HG03460 (cell line): ENCODE measurements at regions not wholly inside any gene's neighbourhood (a gene's known extent, or its start where the extent isn't known, plus 50 kb on each side); places are given as distances from the start of the nearest gene placed in this dataset.
"Not testable (repeated sequence)": the region's sequence is repeated elsewhere in the genome, so short reads cannot be mapped to it uniquely, and the experiment has no call there.

ENCODE experiments used
- ATAC-seq: cut with Tn5 transposase; IDR thresholded peaks from one replicate; pipeline ENCODE4 v1.9.1; 2021; ENCODE audit not compliant: unreplicated experiment

DNA sequence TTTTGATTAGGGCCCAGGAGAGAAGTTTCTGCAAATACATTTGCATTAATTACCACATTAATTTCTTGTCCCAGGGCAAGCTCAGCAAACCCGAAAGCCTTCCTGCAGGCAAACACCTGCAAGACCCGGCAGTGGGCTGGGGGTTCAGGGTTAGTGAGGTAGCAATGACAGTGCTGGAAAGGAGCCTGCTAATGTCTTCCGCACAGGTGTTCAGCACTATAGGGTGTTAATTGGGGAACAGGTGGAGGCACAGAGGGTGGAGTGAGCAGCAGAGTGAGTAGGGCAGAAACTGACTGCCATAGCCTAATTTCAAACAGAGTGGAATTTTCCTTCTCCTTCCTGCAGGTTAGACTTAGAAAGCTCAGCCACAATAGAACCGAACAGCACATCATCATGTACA lies 50.9 kb upstream of the UBASH3B start:
- no peak for ATAC-seq

DNA sequence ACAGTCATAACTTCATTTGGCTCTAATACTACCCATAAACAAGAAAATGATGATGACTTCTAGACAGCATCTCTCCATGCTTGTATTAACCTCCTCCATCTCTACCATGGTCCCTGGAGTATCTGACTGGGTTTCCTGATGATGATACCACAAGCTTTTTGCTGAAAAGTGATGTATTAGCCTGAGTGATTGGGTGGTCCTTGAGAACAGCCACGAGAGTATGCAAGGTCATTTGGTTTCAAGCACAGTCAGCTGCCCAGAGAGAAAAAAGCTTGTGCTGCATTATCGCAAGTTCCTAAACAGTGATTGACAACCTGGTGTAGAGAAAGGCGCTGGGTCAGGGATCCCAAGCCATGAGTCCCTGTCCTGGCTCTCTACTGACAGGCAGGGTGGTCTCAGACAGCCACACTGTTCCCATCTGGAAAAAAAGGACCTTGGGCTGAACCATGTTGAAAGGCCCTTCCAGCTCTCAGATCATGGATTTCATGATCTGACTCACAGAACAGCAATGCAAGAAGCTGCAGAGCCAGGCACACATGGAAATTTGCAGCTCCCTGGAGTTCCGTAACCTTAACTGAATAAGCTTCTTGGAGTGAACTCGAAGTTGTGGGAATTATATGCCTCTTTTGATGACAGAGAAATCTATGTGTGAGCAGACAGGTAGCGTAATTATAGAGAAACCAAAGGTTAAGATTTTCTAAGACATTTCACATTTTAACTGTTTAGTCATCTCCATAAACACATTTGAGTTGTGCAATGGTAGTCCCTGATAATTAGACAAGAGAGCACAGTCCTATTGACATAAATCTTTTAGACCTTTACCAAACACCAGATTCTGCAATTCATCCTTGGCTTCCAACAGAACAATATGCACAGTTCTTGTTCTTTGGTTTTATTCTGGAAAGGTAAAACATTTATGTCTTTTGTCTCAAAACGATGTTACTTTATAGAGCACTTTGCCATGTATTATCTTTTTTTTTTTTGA lies 54.1 kb upstream of the UBASH3B start:
- no peak for ATAC-seq

DNA sequence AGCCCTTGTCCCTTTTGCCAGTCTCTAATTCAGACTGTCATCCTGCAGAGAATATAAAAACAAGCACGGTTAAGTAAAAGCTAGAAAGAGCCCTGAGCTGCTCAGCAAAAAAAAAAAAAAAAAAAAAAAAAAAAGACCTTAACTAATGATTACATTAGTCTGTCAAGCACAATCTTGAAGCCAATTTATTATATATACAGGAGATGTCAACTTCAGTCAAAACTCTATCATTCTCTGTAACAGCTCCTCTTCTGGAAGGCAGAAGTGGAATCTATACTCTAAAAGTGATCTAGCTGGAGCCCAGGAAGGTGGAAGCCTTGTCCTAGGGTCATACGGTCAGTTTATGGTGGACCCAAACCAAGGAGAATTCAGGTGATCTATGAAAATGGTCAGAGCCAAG lies 55.2 kb upstream of the UBASH3B start:
- no peak for ATAC-seq

DNA sequence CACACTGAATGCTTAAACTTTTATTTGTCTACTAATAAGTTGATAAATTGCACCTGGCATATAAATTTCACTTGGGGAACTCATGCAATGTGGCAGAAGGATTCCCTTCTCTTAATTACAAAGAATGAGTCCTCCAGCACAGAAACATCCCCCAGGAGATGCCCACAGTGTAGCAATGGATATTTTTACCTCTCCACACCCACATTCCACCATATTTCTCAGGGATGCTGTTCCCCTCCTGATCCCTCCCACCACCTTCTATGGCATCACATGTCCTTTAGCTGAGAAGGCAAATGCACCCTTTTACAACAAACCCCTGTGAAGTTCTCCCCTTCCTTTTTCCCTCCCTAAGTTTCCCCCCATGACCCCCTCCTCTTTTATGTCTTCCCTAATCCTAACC lies 56.1 kb upstream of the UBASH3B start:
- no peak for ATAC-seq

DNA sequence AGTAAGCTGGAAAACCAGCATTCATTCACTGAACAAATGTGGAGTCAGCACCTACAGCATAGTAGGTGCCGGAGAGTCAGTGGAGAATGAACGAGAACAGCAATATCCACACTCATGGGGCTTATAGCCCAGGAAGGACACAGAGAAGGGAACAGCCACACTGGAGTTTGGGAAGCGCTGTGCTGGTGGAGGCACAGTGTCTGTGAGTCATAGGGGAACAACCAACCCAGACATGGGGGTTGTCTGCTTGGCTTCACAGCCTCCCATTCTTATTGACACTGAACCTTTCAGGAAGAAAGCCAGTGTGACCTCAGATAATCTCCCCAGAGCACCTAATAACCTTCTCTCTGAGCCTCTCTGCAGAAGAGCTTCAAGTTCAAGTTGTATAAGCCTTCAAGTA lies 56.6 kb upstream of the UBASH3B start:
- no peak for ATAC-seq

DNA sequence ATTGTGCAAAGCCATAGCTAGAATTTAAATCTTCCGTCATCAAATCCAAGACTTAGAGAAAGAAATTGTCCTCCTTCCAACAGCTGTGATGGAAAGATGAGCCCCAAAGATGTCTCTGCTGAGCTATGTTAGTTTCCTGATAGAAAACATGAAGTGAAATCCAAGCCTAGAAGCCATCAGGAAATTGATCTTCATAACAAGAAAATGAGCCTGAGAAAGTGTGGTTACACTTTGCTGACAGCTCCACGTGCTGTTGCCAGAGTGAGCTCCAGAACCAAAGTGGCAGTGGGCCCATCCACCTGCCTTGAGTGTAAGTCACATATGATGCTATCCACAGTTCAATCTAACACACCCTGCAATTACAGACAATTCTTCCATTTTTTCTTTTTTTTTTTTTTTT lies 58.0 kb upstream of the UBASH3B start:
- ATAC-seq = no peak

DNA sequence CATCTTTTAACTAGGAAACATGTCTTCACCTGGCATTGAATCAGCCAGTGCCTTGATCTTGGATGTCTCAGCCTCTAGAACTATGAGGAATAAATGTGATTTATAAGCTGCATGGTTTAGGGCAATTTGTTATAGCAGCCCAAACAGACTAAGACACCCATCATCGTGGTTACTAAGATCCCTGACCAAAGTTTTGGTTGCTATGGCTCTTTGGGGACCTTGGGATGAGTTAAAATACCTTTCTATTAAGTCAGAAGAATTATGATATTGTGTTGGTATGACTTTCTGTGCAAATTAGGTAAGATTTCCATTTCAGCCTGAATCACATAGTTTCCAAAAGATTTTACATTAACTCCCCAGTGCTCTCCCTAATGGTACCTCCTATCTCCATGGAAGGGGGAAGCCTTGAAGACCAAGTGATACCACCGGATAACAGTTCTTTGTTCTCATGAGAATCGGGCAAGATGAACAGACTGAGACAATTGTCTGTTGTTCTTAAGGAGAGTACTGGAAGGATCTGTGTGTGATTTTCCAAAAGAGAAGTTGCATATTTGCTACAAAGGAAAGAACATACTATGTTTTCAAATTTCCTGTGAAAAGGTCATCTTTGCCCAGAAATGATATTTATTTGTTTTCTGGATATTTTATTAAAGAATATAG lies 60.4 kb upstream of the UBASH3B start:
- ATAC-seq = no peak

DNA sequence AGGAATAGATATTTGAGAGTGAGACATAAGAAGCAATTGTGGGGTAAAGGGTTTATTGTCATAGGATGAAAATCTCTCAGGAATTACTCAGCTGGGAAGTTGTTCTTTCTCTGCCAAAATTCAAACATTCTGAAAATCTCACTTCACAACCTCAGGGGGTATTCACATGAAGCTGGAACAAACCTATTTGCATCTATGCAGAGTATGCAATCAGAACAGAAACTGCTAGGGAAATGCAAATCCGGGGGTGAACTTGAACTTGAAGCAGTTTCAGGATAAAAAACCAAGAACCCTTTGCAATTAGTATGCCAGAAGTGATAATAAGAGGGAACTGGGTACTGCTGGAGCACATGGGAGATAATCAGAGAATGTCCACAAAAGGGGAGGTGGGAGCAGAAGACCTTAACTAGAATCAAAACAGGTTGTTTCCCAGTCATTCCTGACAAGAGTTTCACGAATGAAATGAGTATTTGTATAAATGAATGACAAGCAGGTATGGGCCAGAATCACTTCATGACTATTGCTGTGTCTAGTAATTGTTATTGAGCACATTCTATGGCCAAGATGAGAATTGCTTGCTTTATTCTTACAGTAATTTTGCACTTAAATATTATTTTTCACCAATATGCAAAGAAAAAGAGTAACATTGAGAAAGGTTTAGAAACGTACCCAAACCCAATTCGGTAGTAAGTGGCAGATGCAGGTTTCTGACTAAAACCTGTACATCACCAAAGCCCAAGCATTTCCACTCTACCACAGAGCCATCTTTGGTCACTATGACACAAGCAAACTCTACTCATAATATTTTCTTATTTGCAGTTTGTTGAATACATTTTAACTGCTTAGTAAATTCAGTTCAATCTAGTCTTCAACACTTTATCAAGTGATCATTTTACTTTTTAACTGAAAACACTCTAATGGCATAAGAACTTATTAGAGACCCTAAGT lies 61.8 kb upstream of the UBASH3B start:
- no peak for ATAC-seq

DNA sequence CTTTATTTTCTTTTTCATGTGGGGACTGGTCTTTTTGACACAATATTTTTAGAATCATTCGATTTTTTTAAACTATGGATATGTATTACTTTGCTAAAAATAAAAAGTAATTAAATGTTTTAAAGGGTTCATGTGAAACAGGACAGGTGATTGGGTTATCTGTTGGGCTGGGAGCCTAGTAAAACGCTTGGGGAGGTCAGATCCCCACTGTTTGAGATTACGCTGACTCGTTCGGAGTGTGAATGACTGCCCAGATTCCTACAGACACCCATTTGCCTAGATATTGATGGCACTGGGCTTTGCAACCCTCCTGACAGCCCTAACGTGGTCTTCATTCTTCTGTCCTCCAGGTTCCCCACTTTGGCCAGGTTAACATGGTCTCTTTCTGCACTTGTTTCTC lies 62.9 kb upstream of the UBASH3B start:
- ATAC-seq = no peak

DNA sequence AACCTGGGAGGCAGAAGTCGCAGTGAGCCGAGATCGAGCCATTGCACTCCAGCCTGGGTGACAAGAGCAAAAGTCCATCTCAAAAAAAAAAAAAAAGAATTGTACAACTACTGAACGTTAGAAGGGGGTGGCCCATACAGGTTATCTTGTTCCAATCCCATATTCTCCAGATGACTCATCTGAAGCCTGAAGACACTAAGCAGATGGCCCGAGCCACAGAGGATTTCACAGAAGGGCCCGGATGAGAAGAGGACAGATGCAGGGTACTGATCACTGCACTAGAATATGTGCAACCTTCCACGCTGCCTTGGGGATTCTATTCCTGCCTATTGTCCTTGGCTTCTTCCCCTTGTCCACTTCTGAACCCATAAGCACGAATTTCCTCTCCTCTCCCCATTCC lies 70.9 kb upstream of the UBASH3B start:
- no peak for ATAC-seq

DNA sequence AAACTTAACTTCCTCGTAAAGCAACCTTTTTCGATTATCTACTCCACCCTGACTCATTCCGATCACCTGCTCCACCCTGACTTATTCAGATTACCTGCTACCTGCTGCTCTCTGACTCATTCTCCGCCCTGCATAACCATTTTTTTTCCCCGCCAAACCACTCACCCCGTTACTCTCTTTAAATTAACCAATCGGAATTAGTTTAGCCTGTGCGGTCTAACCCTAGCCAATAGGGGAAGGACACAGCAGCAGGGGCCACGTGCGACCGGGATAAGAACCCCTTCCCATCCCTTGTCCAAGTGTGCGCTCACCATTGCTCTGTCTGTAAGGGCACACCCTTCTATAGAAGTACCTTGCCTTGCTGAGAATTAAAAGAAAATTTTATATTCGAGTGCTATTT lies 75.5 kb upstream of the UBASH3B start:
- not testable (repeated sequence) for ATAC-seq

DNA sequence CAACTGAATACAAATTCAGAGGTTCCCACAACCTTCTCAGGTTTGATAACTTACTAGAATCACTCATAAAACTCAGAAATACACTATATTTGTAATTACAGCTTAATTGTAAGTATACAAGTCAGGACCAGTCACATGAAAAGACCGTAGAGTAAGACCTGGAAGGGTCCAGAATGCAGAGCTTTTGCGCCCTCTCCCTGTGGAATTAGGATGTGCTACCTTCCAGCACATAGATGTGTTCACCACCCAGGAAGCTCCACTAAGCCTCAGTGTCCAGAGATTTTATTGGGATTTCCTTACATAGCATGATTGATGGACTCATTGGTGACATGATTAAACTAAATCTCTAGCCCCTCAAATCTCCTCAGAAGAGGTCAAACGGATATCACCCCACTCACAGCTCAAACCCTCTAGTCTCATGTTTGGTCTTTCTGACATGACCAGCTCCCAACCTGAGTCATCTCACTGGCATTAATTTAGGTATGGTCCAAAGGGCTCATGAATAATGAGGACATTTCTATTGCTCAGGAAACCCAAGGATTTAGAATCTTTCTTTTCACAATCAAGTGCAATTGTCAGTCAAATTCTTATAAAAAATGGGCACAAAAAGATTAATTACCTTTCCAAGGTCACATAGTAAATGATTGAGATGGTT lies 77.2 kb upstream of the UBASH3B start:
- ATAC-seq = no peak

DNA sequence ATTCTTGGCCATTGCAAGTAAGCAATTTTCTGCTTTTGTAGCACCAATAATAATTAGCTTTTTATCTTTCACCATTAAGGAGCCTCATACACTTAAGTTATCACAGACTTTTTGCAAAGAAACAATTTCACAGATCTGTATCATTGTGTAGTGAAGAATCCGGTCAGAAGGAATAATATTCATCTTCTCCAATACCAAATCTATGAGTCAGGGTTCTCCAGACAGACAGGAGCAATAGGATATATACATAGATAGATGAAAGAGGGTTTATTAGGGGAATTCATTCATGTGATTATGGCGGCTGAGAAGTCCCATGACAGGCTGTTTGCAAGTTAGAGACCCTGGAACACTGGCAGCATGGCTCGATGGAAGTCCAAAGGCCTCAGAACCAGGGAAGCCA lies 82.9 kb upstream of the UBASH3B start:
- no peak for ATAC-seq

DNA sequence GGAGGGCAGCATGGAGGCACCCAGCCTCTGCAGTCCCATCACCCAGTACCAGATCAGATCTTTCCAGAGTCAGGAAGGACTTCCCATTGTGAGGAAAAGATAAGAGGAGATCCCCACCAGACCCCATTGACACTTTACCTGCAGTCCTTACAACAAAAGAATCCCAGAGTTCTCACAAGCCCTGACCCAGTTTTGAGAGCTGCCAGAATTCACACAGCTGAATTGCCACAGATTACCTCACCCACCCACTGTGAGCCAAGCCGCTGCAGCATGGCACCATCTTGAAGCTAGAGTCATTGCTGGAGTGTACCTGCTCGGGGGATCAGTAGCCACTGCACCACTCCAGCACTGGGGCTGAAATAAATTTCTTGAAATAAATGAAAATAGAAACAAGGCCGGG lies 91.8 kb upstream of the UBASH3B start:
- no peak for ATAC-seq

DNA sequence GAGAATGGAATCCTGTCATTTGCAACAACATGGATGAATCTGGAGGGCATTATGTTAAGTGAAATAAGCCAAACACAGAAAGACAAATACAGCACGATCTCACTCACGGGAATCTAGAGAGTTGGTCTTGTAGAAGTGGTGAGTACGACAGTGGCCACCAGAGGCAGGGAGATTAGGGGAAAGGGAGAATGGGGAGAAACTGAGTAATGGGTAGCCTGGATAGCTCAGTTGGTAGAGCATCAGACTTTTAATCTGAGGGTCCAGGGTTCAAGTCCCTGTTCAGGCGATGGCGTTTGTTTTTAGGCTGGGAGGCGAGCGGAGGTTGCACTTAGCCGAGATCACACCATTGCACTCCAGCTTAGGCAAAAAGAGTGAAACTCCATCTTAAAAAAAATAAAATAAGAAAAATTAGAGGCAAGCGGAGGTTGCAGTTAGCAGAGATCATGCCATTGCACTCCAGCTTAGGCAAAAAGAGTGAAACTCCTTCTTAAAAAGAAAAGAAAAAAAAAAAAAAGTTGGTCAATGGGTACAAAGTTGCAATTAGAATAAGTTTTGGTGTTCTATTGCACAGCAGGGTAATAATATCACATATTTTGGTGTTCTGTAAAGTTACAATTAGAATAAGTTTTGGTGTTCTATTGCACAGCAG lies 95.7 kb upstream of the UBASH3B start:
- no peak for ATAC-seq

DNA sequence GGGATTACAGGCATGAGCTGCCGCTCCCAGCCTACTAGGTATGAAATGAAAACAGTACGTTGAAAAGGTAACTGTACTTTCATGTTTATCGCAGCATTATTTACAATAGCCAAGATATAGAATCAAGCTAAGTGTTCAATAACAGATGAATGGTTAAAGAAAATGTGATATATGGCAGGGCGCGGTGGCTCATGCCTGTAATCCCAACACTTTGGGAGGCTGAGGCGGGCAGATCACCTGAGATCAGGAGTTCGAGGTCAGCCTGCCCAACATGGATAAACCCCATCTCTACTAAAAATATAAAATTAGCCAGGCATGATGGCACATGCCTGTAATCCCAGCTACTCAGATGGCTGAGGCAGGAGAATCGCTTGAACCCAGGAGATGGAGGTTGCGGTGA lies 96.3 kb upstream of the UBASH3B start:
- ATAC-seq = not testable (repeated sequence)

DNA sequence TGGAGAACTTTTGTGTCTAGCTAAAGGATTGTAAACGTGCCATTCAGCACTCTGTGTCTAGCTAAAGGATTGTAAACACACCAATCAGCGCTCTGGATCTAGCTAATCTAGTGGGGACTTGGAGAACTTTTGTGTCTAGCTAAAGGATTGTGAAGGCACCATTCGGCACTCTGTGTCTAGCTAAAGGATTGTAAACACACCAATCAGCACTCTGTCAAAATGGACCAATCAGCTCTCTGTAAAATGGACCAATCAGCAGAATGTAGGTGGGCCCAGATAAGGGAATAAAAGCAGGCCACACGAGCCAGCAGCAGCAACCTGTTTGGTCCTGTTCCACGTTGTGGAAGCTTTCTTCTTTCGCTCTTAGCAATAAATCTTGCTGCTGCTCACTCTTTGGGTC lies 98.4 kb upstream of the UBASH3B start:
- ATAC-seq = not testable (repeated sequence)

DNA sequence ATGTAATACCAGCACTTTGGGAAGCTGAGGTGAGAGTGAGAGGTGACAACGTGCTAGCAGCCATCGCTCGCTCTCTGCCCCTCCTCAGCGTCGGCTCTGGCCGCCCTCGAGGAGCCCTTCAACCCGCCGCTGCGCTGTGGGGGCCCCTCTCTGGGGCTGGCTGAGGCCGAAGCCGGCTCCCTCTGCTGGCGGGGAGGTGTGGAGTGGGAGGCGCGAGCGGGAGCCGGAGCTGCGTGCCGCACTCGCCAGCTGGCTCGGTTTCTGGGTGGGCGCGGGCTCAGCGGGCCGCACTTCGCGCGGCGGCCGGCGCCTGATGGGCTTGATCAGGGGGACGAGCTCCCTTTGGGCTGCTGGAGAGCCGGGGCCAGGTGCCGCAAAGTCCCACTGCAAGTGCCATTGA lies 98.9 kb upstream of the UBASH3B start:
- no peak for ATAC-seq

DNA sequence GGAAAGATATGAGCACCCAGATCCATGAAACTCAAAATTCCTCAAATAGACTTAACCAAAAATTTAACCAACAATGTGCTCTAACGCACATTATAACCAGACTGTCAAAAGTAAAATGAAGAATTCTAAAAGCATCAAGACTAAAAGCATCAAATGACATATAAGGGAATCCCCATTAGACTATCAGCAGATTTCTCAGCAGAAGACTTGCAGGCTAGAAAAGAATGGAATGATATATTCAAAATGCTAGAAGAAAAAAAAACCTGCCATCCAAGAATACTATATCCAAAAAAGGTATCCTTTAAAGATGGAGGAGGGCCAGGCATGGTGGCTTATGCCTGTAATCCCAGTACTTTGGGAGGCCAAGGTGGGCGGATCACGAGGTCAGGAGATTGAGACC lies 117.5 kb upstream of the UBASH3B start:
- no peak for ATAC-seq

DNA sequence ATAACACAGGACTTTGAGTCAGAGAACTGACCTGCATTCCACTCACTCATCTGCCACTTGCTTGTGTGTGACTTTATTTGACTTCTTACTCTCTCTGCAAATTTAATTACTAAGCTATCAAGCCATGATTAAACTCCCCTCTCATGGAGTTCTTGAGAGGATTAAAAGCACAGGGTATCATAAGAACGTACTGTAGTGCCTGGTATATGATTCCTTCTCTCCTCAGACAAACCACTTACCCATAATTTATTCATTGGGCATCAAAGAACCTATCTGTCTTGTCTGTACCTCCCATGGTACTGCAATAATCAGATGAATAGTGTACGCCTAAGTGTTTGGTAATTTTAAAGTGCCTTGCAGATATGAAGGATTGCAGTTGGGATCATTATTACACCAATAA lies 130.6 kb upstream of the UBASH3B start:
- no peak for ATAC-seq
